ENCODE measurements at regions not wholly inside any gene's neighbourhood (a gene's known extent, or its start where the extent isn't known, plus 50 kb on each side); places are given as distances from the start of the nearest gene placed in this dataset.
A peak's percentile ranks its signal among the peaks of the same experiment; 100 is the strongest.

- no peak for TF ChIP-seq POLR2A (IDR thresholded peaks at IDR 0.05)
- no peak for TF ChIP-seq CTCF (IDR thresholded peaks at IDR 0.05)
- no peaks in the 10 kb centered on the region for H3K4me1 ChIP-seq
- 61% methylated on average over 3 of the region's 3 CpGs for WGBS (ENCODE audit: insufficient coverage, low coverage, low lambda C conversion rate, missing lambda C conversion rate)
- H3K27me3 ChIP-seq = no peaks in the 10 kb centered on the region
- H3K4me3 ChIP-seq = no peak overlapping the region
- H3K27ac ChIP-seq = no peak overlapping the region
- H3K36me3 ChIP-seq = no peaks in the 10 kb centered on the region
- intact Hi-C loops (cut with DNase I) = no loop called here
- DNase-seq = no peak
- ATAC-seq = peak in 1 of 4 donors; percentile 19
- no peaks in the 10 kb centered on the region for H3K9me3 ChIP-seq
Measured at GRCh38 chr6:156279261-156279969, 497.8 kb upstream of the ARID1B start.

DNA sequence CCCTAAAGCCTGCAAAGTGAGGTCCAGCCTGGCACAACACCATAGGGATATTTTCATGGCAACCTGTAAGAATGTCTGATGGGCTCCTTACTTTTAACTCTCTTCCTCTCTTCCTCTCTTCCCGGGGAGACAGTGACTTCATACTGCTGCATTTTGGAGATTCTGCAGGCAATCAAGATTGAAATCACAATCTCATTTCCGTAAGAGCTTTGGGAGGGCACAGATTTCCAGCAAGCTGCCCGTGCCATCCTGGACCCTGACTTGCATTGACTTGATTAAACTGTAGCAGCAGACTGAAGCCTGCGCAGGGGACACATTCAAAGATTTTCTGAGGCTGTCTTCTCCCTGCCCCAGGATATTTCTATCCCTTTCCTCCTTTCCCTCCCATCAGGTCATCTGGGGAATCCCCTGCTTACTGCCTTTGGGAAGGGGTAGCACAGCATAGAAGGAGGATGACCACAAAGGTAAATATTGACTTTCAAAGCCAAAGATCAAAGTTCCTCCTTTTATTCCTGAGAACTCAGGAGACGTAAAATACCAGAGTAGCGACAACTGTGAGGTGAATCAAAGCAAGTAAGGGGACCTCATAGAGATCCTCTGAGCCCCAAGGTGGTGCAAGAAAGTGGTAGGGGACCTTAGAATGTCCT is 504.0 kb upstream of the ARID1B start:
- Histone ChIP-seq H3K36me3 (no peaks in the 10 kb centered on the region), H3K4me3 (no peak overlapping the region), H3K4me1 (no peaks in the 10 kb centered on the region), H3K9me3 (no peaks in the 10 kb centered on the region), H3K27me3 (no peaks in the 10 kb centered on the region), H3K27ac (no peak overlapping the region)
- intact Hi-C loops (cut with DNase I) = no loop called here
- peak in 1 of 4 donors; percentile 44 for ATAC-seq
- DNase-seq = no peak
- WGBS (ENCODE audit: insufficient coverage, low coverage, low lambda C conversion rate, missing lambda C conversion rate) = 54% methylated on average over 6 of the region's 6 CpGs
- no peak for TF ChIP-seq CTCF (IDR thresholded peaks at IDR 0.05)
- no peak for TF ChIP-seq POLR2A (IDR thresholded peaks at IDR 0.05)

- Histone ChIP-seq H3K27ac (no peak overlapping the region), H3K4me1 (no peaks in the 10 kb centered on the region), H3K36me3 (no peaks in the 10 kb centered on the region), H3K4me3 (no peak overlapping the region), H3K9me3 (no peaks in the 10 kb centered on the region), H3K27me3 (no peaks in the 10 kb centered on the region)
- intact Hi-C loops (cut with DNase I) = no loop called here
- no peak for DNase-seq
- TF ChIP-seq POLR2A (IDR thresholded peaks at IDR 0.05) = no peak
- TF ChIP-seq CTCF (IDR thresholded peaks at IDR 0.05) = no peak
- 66% methylated on average over 8 of the region's 8 CpGs for WGBS (ENCODE audit: insufficient coverage, low coverage, low lambda C conversion rate, missing lambda C conversion rate)
- ATAC-seq = no peak
Measured at GRCh38 chr6:156269751-156270369, 507.3 kb upstream of the ARID1B start.

DNA sequence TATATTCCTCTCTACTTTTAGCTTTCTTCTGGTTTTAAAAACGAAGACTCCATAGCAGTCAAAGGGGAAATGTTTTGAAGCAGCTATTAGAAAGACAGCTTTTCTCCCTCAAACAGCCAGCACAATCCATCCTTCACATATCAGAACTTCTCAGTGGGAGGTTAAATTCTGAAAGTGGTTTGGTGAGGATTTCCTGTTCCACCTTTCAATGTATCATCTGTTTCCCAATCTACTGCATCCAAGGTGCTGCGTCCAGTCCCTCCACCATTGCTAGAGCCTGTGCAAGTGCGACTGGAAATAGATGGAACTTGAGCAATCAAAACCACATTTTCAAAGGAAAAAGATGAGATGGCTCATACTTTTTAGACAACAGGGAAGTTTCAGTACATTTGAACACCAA is 508.3 kb upstream of the ARID1B start:
- Histone ChIP-seq H3K27me3 (no peaks in the 10 kb centered on the region), H3K4me3 (no peak overlapping the region), H3K27ac (no peak overlapping the region), H3K4me1 (no peaks in the 10 kb centered on the region), H3K9me3 (no peaks in the 10 kb centered on the region), H3K36me3 (no peaks in the 10 kb centered on the region)
- ATAC-seq = no peak
- TF ChIP-seq POLR2A (IDR thresholded peaks at IDR 0.05) (no peak), CTCF (IDR thresholded peaks at IDR 0.05) (no peak)
- intact Hi-C loops (cut with DNase I) = no loop called here
- WGBS (ENCODE audit: insufficient coverage, low coverage, low lambda C conversion rate, missing lambda C conversion rate) = 44% methylated on average over 3 of the region's 3 CpGs
- no peak for DNase-seq
